ENCODE measurements at regions not wholly inside any gene's neighbourhood (a gene's known extent, or its start where the extent isn't known, plus 50 kb on each side); places are given as distances from the start of the nearest gene placed in this dataset.
A peak's percentile ranks its signal among the peaks of the same experiment; 100 is the strongest.

- no peak for DNase-seq
These were observed 751.0 kb downstream of the MRPL39 start for GRCh38 chr21:24856326-24856725.

DNA sequence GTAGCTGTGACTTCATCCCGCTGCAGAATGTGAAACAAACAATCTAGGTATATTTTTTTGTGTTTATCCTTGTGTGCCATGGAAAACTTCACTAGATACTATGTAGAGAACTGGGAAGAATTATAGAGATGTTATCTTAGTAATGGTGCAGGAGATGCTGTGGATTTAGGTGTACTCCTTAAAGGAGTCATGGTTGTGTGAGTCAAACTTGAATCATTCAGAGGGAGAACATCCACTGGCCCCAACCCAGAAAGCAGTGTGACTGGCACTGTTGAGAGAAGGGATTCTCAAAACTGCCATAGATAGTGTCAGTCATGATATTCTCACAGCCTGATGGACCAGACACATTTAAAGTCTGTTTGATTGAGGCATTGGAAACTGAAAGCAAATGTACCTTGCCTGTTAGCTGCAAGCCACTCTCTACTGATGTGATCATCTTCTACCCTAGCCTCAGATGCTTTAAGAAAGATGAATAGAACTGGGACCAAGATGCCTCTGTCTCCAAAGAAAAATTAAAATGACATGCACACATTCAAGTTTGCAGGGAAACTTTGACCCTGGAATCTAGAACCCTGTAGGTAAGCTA, 754.6 kb downstream of the MRPL39 start:
- DNase-seq, result no peak

DNA sequence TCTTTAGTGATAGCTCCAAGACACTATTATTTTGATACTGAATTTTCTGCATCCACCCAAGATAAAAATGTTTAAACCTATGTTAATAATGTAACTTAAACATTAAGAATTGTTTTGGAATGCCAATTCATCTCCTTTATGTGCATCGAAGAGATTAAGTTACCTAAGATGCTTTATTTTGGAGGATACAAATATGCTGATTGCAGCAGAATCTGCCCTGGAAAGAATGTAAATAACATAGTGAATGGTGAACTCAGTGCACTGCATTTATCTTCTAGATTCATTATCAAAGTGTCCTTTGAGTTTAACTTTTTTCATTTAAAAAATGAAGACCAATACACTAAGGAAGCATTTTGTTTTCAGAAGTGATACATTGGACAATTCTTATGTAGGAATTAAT, 757.2 kb downstream of the MRPL39 start:
- DNase-seq, result no peak

GRCh38 chr21:24844671-24845070, 762.6 kb downstream of the MRPL39 start:
- no peak for DNase-seq

- DNase-seq, result no peak
These were observed 767.0 kb downstream of the MRPL39 start for GRCh38 chr21:24840287-24840686.

DNA sequence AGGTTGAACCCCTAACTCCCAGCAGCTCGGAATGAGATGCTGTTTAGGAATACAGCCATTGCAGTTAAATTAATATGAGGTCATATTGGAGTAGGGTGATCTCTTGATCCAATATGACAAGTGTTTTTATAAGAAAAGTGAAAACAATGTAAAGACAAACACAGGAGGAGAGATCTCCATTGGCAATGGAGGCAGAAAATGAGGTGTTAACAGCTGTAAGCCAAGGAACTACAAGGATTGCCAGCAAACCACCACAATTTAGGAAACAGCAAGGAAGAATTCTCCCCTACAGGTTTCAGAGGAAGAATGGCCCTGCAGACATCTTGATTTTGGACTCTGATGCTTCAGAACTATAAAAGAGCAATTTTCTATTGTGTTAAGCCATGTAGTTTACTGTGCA, 774.3 kb downstream of the MRPL39 start:
- no peak for DNase-seq

- DNase-seq, result no peak
These were observed 777.9 kb downstream of the MRPL39 start for GRCh38 chr21:24829397-24829796.

GRCh38 chr21:24826822-24827221, 780.5 kb downstream of the MRPL39 start:
- DNase-seq, result no peak

- no peak for DNase-seq
These were observed 781.9 kb downstream of the MRPL39 start for GRCh38 chr21:24825348-24825747.

- no peak for DNase-seq
These were observed 783.1 kb downstream of the MRPL39 start for GRCh38 chr21:24824209-24824608.

DNA sequence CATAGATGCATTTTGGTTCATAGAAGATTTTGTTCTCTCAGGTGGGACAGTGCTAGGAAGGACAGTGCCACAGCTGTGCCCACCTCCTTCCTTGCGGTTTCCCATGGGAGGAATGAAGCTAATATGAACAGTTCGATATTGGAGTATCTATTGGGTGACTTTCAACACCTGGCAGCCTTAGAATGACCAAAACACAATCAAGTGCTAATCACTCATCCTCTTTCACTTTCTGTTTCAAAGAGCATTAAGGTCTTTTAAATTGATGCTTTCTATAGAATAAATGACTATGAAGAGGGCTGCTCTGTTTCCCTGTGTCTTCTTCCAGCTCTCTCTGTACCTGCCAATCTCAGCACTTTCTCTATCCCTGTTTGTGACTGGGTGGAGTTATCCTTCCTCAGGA, 784.0 kb downstream of the MRPL39 start:
- DNase-seq, result no peak

DNA sequence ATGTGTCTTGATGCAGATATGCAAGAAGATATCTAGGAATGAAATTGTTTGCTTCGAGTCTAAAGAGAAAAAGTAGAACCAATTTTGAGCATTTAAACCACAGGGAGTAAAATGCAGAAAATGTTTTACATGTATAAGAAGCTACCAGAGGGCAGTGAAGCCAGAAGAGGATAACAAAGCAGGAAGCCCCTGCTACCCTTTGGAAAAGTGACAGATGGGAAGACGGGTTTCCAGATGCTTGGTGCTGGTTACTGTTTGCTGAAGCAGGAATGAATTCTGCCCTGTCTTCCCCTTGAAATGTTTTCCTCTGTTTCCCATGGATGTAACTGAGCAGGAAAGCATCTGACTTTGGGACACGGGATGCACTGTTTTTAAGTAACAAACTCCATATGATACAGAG, 822.2 kb downstream of the MRPL39 start:
- no peak for DNase-seq

- no peak for DNase-seq
These were observed 826.1 kb downstream of the MRPL39 start for GRCh38 chr21:24781146-24781545.

DNA sequence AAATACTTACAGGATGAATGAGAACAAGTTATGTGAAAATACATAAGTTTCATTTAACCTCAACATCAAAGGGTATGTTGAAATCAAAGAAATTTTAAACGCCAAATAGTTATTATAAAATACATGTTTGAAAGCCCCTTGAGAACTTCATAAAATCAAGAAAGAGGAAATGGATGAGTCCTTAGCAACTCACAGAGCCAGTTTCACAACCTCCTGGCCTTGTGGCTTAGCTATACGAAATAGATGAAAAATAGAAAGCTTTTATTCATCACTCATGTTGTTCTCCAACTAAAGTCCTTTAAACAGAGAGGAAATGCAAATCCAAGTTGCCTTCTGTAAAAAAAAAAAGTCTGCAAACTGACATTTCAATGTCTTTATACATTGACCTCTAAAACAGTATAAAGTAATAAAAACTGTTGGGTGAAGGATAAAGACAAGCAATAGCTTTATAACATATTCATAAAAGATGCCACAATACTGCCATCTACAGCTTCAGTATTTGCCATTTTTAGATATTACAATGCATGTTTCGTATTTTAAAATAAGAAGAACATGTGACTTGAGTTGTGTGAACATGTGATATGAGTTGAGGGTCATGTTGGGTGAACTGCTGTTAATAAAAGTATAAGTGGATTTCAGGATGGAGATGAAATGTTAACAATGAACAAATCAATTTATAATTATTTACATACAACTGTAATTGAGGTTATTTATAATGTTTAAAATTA, 847.8 kb downstream of the MRPL39 start:
- peak; percentile 13 for DNase-seq

DNA sequence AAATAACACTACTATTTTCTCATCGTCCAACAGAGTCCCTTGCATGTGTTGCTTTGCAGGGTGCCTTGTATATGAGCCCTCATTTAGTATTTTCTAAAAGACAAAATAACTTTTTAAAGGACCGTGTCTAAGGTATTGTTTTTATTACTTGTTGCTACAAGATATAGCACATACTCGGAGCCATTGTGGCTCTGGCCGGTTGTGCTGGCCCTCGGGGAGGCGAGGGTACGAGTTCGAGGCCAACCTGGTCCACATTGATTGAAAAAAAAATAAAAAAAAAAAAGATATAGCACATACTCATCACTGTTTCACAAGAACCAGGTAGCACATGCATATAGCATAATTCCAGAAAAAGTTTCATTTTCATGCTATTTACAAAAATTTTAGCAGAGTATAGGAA, 869.2 kb downstream of the MRPL39 start:
- DNase-seq, result no peak

GRCh38 chr21:24737296-24737850, 869.9 kb downstream of the MRPL39 start:
- no peak for DNase-seq

- DNase-seq, result no peak
These were observed 876.6 kb downstream of the MRPL39 start for GRCh38 chr21:24730661-24731060.

GRCh38 chr21:24729568-24729967, 877.7 kb downstream of the MRPL39 start:
- no peak for DNase-seq

DNA sequence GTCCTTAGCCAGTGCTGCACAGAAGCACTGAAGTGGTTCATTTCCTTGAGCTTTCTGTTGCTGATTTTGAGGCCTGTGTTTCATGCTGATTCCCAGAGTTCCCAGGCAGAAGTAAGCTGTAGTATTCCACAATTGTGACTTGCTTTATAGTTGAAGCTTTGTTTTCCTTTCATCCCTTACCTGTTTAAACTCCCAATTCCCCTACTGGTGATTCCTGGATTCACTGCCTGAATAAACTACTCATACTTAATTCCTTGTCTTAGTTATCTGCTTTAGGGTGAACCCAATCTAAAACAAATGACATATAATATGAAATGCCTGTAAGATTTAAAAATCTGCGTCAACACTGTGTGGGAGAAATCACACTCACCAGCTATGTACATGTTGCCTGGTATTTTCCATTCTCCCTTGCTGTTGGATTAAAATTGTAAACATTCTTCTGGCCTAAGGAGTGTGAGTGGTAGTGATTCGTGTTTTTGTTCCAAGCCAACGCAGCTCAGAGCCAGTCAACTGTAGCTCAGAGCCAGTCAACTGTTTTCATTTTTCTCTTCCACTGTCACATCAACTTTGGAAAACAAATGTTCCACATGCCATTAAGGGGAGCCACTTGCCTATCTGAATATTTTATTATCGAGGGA, 879.4 kb downstream of the MRPL39 start:
- no peak for DNase-seq

GRCh38 chr21:24716281-24716918, 890.9 kb downstream of the MRPL39 start:
- no peak for DNase-seq

- no peak for DNase-seq
These were observed 892.6 kb downstream of the MRPL39 start for GRCh38 chr21:24714646-24715200.

DNA sequence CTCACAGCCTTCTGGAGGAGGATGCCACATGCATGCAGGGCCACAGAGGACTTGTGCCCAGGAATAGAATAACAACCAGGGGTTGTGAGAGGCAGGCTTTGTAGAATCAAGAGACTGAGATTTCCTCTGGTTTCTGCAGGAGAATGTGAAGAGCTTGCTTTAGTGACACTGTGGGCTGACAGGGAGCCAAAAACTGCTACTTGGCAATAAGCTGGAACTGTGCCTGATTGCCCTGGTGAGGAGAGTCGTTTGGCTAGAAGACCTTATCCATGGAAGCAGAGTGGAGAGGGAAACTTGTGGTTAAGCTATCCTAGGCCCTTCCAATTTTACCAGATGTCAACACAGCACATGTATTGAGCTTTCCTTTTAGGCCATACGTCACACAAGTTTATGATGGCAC, 902.1 kb downstream of the MRPL39 start:
- DNase-seq, result no peak

GRCh38 chr21:24693779-24694178, 913.5 kb downstream of the MRPL39 start:
- peak; percentile 39 for DNase-seq

Measured in DMS53 (cell line).